PC-9 (cell line): ENCODE measurements at regions not wholly inside any gene's neighbourhood (a gene's known extent, or its start where the extent isn't known, plus 50 kb on each side); places are given as distances from the start of the nearest gene placed in this dataset.

Experiments used
- EZH2 ChIP-seq: fragments of 200-600 bp; sonication (generic); IDR thresholded peaks from 2 replicates; pipeline ENCODE4 v1.8.0; 2017; ENCODE audit warnings: antibody characterized with exemption, low read depth
- TF ChIP-seq, protein P1 (sequence below): fragments of 200-600 bp; sonication (generic); conservative IDR thresholded peaks from 2 replicates; pipeline ENCODE4 v1.6.1; 2017; ENCODE audit warnings: mixed run types, antibody characterized with exemption, mild to moderate bottlenecking, moderate library complexity

DNA sequence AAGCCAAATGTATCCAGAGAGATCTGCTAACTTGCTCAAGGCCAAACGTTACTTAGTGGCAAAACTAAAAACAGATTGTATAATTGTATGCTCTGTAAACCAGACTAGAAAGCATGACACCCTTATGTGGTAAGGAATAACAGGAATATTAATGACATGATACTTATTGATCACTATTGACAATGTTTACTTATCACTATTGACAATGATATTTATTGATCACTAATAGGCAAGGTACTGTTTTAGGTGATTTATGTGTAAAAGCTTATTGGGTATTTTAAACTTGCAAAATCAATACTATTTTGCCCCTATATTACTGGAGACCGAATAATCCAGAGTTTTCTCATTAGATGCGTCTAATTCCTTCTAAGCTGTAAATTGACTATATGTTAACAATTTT, 985.1 kb downstream of the CDH11 start:
- TF ChIP-seq, protein P1, sequence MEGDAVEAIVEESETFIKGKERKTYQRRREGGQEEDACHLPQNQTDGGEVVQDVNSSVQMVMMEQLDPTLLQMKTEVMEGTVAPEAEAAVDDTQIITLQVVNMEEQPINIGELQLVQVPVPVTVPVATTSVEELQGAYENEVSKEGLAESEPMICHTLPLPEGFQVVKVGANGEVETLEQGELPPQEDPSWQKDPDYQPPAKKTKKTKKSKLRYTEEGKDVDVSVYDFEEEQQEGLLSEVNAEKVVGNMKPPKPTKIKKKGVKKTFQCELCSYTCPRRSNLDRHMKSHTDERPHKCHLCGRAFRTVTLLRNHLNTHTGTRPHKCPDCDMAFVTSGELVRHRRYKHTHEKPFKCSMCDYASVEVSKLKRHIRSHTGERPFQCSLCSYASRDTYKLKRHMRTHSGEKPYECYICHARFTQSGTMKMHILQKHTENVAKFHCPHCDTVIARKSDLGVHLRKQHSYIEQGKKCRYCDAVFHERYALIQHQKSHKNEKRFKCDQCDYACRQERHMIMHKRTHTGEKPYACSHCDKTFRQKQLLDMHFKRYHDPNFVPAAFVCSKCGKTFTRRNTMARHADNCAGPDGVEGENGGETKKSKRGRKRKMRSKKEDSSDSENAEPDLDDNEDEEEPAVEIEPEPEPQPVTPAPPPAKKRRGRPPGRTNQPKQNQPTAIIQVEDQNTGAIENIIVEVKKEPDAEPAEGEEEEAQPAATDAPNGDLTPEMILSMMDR = no peak
- TF ChIP-seq EZH2 = no peak
